Lower leg skin (tissue), 3 donors: ENCODE measurements at regions not wholly inside any gene's neighbourhood (a gene's known extent, or its start where the extent isn't known, plus 50 kb on each side); places are given as distances from the start of the nearest gene placed in this dataset.

Source experiments
- CTCF ChIP-seq, 3 donors: fragments of 450-650 bp; IDR thresholded peaks; one replicate each; pipeline ENCODE4 v1.5.1; 2016; ENCODE audit warnings: antibody characterized with exemption in 3 of 3, mild to moderate bottlenecking in 3 of 3, moderate library complexity in 2 of 3
- POLR2A ChIP-seq, 2 donors: fragments of 450-650 bp; IDR thresholded peaks; one replicate each; pipeline ENCODE4 v1.6.1; 2016 to 2017; ENCODE audit warnings: antibody characterized with exemption in 2 of 2, mild to moderate bottlenecking in 1 of 2, moderate library complexity in 1 of 2

GRCh38 chr12:16726879-16727278, 120.9 kb upstream of the LMO3 start:
- TF ChIP-seq CTCF (IDR thresholded peaks at IDR 0.05) (no peak), POLR2A (IDR thresholded peaks at IDR 0.05) (no peak)
